WTC11 (cell line): ENCODE measurements at regions not wholly inside any gene's neighbourhood (a gene's known extent, or its start where the extent isn't known, plus 50 kb on each side); places are given as distances from the start of the nearest gene placed in this dataset.

Experiments used
- ATAC-seq: fragments of 200-7000 bp; cut with Tn5 transposase; 2 replicates; pipeline ENCODE4 v1.10.0; 2021; ENCODE audit warnings: mild to moderate bottlenecking, moderate library complexity
- CTCF ChIA-PET: fragments of 300-600 bp; sonication (Branson Sonifier 250); formaldehyde crosslinking; loops from one replicate; lab custom pipeline; 2021; ENCODE audit warnings: antibody characterized with exemption; lab: Charles Lee
- POLR2A ChIA-PET: fragments of 350-600 bp; sonication (Branson Sonifier 250); formaldehyde crosslinking; loops from one replicate; lab custom pipeline; 2021; ENCODE audit warnings: antibody characterized with exemption; lab: Charles Lee
- DNase-seq: peaks from one replicate; pipeline ENCODE4 v3.0.0; 2021; ENCODE audit warnings: low spot score
- H3K27ac Mint-ChIP-seq: 2 replicates; pipeline ENCODE4 v1.8.0; 2021; ENCODE audit warnings: mixed read lengths
- H3K27me3 Mint-ChIP-seq: 2 replicates; pipeline ENCODE4 v1.8.0; 2021; ENCODE audit warnings: low read depth, mild to moderate bottlenecking, moderate library complexity, mixed read lengths
- H3K36me3 Mint-ChIP-seq: 2 replicates; pipeline ENCODE4 v1.8.0; 2021; ENCODE audit warnings: mixed read lengths
- H3K4me1 Mint-ChIP-seq: 2 replicates; pipeline ENCODE4 v1.8.0; 2022; ENCODE audit warnings: mixed read lengths
- H3K4me3 Mint-ChIP-seq: 2 replicates; pipeline ENCODE4 v1.8.0; 2021; ENCODE audit warnings: mild to moderate bottlenecking, moderate library complexity, mixed read lengths
- H3K9me3 Mint-ChIP-seq: 2 replicates; pipeline ENCODE4 v1.8.0; 2021; ENCODE audit warnings: mixed read lengths
- ATF1 ChIP-seq: sonication (generic); formaldehyde crosslinking; IDR thresholded peaks from 2 replicates; pipeline ENCODE4 v1.8.1; 2023; ENCODE audit warnings: mild to moderate bottlenecking, moderate library complexity, missing genetic modification reagents
- CBFB ChIP-seq: sonication (generic); formaldehyde crosslinking; IDR thresholded peaks from 2 replicates; pipeline ENCODE4 v1.8.1; 2022; ENCODE audit warnings: mild to moderate bottlenecking, low read depth, missing genetic modification reagents
- FOXK1 ChIP-seq: sonication (generic); formaldehyde crosslinking; IDR thresholded peaks from 2 replicates; pipeline ENCODE4 v1.8.0; 2022; ENCODE audit warnings: mild to moderate bottlenecking, moderate library complexity, missing genetic modification reagents
- GABPB1 ChIP-seq: sonication (generic); formaldehyde crosslinking; IDR thresholded peaks from 2 replicates; pipeline ENCODE4 v1.8.1; 2023; ENCODE audit warnings: mild to moderate bottlenecking, missing genetic modification reagents
- GTF2I ChIP-seq: fragments of 250-450 bp; sonication (Bioruptor Pico); conservative IDR thresholded peaks from 2 replicates; pipeline ENCODE4 v1.4.0; 2021; ENCODE audit warnings: mild to moderate bottlenecking
- KAT7 ChIP-seq: sonication (generic); formaldehyde crosslinking; IDR thresholded peaks from 2 replicates; pipeline ENCODE4 v1.8.1; 2023; ENCODE audit warnings: missing genetic modification reagents, mild to moderate bottlenecking, borderline replicate concordance
- ZNF232 ChIP-seq: sonication (generic); formaldehyde crosslinking; IDR thresholded peaks from 2 replicates; pipeline ENCODE4 v1.8.0; 2022; ENCODE audit warnings: mild to moderate bottlenecking, missing genetic modification reagents
- ZNF263 ChIP-seq: sonication (generic); formaldehyde crosslinking; IDR thresholded peaks from 2 replicates; pipeline ENCODE4 v1.8.1; 2022; ENCODE audit warnings: low read depth, mild to moderate bottlenecking, moderate library complexity, missing genetic modification reagents
- ZNF416 ChIP-seq: fragments of 250-450 bp; sonication (Bioruptor Pico); IDR thresholded peaks from 2 replicates; pipeline ENCODE4 v1.9.0; 2021; ENCODE audit warnings: mild to moderate bottlenecking, inconsistent platforms
- TF ChIP-seq, protein P1 (sequence below): sonication (generic); formaldehyde crosslinking; IDR thresholded peaks from 2 replicates; pipeline ENCODE4 v1.8.0; 2022; ENCODE audit warnings: mild to moderate bottlenecking, missing genetic modification reagents
- TF ChIP-seq, protein P2 (sequence below): sonication (generic); formaldehyde crosslinking; IDR thresholded peaks from 2 replicates; pipeline ENCODE4 v1.8.1; 2022; ENCODE audit warnings: mild to moderate bottlenecking, moderate library complexity, missing genetic modification reagents
- TF ChIP-seq, protein P3 (sequence below): fragments of 200-600 bp; IDR thresholded peaks from 2 replicates; pipeline ENCODE4 v1.8.0; 2022; ENCODE audit warnings: antibody characterized with exemption
- TF ChIP-seq, protein P4 (sequence below): sonication (generic); formaldehyde crosslinking; IDR thresholded peaks from 2 replicates; pipeline ENCODE4 v1.8.0; 2023; ENCODE audit warnings: missing genetic modification reagents
- TF ChIP-seq, protein P5 (sequence below): fragments of 250-450 bp; sonication (Bioruptor Pico); IDR thresholded peaks from 2 replicates; pipeline ENCODE4 v1.8.0; 2021; ENCODE audit warnings: mild to moderate bottlenecking
- TF ChIP-seq, protein P6 (sequence below): sonication (generic); formaldehyde crosslinking; IDR thresholded peaks from 2 replicates; pipeline ENCODE4 v1.8.0; 2022; ENCODE audit warnings: missing genetic modification reagents

DNA sequence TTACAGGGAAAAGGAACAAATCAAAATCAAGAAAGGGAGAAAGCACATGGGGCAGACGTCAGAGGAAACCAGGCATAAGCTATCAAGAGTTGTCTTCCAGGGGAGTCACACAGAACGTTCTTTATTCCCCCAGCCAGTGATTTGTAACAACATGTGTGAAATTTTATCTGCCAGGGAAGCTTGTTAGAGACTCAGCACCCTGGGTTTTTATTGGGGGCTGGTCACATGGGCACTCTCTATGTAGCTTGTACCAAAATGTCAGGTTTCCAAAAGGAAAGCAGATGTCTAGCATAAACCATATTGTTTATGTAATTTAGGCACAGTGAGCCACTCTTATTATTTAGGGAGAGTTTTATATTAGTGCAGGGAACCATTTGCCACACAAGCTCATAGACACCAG, 440.4 kb upstream of the DCN start:
- TF ChIP-seq, protein P1, sequence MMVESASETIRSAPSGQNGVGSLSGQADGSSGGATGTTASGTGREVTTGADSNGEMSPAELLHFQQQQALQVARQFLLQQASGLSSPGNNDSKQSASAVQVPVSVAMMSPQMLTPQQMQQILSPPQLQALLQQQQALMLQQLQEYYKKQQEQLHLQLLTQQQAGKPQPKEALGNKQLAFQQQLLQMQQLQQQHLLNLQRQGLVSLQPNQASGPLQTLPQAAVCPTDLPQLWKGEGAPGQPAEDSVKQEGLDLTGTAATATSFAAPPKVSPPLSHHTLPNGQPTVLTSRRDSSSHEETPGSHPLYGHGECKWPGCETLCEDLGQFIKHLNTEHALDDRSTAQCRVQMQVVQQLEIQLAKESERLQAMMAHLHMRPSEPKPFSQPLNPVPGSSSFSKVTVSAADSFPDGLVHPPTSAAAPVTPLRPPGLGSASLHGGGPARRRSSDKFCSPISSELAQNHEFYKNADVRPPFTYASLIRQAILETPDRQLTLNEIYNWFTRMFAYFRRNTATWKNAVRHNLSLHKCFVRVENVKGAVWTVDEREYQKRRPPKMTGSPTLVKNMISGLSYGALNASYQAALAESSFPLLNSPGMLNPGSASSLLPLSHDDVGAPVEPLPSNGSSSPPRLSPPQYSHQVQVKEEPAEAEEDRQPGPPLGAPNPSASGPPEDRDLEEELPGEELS: no peak
- TF ChIP-seq, protein P2, sequence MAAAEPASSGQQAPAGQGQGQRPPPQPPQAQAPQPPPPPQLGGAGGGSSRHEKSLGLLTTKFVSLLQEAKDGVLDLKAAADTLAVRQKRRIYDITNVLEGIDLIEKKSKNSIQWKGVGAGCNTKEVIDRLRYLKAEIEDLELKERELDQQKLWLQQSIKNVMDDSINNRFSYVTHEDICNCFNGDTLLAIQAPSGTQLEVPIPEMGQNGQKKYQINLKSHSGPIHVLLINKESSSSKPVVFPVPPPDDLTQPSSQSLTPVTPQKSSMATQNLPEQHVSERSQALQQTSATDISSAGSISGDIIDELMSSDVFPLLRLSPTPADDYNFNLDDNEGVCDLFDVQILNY (CRISPR knock-in tag): no peak
- TF ChIP-seq ZNF232 (CRISPR knock-in tag): no peak
- TF ChIP-seq ZNF263 (CRISPR knock-in tag): no peak
- no peak for TF ChIP-seq ATF1 (CRISPR knock-in tag)
- no peak for TF ChIP-seq KAT7
- TF ChIP-seq, protein P3, sequence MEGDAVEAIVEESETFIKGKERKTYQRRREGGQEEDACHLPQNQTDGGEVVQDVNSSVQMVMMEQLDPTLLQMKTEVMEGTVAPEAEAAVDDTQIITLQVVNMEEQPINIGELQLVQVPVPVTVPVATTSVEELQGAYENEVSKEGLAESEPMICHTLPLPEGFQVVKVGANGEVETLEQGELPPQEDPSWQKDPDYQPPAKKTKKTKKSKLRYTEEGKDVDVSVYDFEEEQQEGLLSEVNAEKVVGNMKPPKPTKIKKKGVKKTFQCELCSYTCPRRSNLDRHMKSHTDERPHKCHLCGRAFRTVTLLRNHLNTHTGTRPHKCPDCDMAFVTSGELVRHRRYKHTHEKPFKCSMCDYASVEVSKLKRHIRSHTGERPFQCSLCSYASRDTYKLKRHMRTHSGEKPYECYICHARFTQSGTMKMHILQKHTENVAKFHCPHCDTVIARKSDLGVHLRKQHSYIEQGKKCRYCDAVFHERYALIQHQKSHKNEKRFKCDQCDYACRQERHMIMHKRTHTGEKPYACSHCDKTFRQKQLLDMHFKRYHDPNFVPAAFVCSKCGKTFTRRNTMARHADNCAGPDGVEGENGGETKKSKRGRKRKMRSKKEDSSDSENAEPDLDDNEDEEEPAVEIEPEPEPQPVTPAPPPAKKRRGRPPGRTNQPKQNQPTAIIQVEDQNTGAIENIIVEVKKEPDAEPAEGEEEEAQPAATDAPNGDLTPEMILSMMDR: no peak
- TF ChIP-seq, protein P4, sequence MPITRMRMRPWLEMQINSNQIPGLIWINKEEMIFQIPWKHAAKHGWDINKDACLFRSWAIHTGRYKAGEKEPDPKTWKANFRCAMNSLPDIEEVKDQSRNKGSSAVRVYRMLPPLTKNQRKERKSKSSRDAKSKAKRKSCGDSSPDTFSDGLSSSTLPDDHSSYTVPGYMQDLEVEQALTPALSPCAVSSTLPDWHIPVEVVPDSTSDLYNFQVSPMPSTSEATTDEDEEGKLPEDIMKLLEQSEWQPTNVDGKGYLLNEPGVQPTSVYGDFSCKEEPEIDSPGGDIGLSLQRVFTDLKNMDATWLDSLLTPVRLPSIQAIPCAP: no peak
- TF ChIP-seq GTF2I: no peak
- TF ChIP-seq CBFB (CRISPR knock-in tag): no peak
- TF ChIP-seq GABPB1 (CRISPR knock-in tag): no peak
- TF ChIP-seq ZNF416 (CRISPR knock-in tag): no peak
- TF ChIP-seq, protein P5, sequence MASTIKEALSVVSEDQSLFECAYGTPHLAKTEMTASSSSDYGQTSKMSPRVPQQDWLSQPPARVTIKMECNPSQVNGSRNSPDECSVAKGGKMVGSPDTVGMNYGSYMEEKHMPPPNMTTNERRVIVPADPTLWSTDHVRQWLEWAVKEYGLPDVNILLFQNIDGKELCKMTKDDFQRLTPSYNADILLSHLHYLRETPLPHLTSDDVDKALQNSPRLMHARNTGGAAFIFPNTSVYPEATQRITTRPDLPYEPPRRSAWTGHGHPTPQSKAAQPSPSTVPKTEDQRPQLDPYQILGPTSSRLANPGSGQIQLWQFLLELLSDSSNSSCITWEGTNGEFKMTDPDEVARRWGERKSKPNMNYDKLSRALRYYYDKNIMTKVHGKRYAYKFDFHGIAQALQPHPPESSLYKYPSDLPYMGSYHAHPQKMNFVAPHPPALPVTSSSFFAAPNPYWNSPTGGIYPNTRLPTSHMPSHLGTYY (CRISPR knock-in tag): no peak
- TF ChIP-seq FOXK1 (CRISPR knock-in tag): no peak
- TF ChIP-seq, all 79 proteins: peak for 0
- Mint-ChIP-seq H3K27me3 (no peaks in the 10 kb centered on the region), H3K4me1 (peaks cover 9% of the 10 kb centered on the region), H3K4me3 (no peak overlapping the region), H3K9me3 (peaks cover 37% of the 10 kb centered on the region), H3K36me3 (peaks cover 9% of the 10 kb centered on the region), H3K27ac (no peak overlapping the region)
- CTCF ChIA-PET: no interaction called here
- DNase-seq: no peak
- ATAC-seq: no peak
- POLR2A ChIA-PET: no interaction called here

DNA sequence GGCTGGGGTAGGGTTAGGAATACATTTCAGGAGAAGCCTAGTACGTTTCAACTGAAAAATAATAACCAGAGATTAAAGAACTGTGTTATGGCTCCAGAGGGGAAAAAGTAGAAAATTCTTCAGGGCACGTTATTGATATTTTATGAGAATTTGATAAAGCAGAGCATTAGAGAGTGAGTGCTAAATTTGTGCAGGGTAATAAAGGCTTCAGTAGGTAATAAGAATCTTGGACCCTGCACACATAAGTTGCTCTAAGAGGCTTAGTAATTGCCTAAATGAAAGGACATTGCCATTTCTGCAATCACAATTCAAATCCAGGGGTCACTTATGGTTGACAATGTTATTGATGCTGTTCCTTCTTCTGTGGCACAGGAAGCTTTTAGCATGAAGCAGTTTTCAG, 439.4 kb upstream of the DCN start:
- Mint-ChIP-seq H3K9me3 (peaks cover 32% of the 10 kb centered on the region), H3K4me1 (peaks cover 9% of the 10 kb centered on the region), H3K36me3 (peaks cover 9% of the 10 kb centered on the region), H3K4me3 (no peak overlapping the region), H3K27me3 (no peaks in the 10 kb centered on the region), H3K27ac (no peak overlapping the region)
- ATAC-seq (no peak), DNase-seq (no peak)
- POLR2A ChIA-PET: no interaction called here
- CTCF ChIA-PET: no interaction called here
- TF ChIP-seq, protein P6, sequence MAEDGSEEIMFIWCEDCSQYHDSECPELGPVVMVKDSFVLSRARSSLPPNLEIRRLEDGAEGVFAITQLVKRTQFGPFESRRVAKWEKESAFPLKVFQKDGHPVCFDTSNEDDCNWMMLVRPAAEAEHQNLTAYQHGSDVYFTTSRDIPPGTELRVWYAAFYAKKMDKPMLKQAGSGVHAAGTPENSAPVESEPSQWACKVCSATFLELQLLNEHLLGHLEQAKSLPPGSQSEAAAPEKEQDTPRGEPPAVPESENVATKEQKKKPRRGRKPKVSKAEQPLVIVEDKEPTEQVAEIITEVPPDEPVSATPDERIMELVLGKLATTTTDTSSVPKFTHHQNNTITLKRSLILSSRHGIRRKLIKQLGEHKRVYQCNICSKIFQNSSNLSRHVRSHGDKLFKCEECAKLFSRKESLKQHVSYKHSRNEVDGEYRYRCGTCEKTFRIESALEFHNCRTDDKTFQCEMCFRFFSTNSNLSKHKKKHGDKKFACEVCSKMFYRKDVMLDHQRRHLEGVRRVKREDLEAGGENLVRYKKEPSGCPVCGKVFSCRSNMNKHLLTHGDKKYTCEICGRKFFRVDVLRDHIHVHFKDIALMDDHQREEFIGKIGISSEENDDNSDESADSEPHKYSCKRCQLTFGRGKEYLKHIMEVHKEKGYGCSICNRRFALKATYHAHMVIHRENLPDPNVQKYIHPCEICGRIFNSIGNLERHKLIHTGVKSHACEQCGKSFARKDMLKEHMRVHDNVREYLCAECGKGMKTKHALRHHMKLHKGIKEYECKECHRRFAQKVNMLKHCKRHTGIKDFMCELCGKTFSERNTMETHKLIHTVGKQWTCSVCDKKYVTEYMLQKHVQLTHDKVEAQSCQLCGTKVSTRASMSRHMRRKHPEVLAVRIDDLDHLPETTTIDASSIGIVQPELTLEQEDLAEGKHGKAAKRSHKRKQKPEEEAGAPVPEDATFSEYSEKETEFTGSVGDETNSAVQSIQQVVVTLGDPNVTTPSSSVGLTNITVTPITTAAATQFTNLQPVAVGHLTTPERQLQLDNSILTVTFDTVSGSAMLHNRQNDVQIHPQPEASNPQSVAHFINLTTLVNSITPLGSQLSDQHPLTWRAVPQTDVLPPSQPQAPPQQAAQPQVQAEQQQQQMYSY: no peak
